DMS79 treated with DMSO at 0.1 percent for 48 hours (cell line): ENCODE measurements at regions not wholly inside any gene's neighbourhood (a gene's known extent, or its start where the extent isn't known, plus 50 kb on each side); places are given as distances from the start of the nearest gene placed in this dataset.
A peak's percentile ranks its signal among the peaks of the same experiment; 100 is the strongest.

ENCODE experiments used
- DNase-seq: peaks from one replicate; lab custom pipeline; 2025; lab: John Stamatoyannopoulos, UW

- no peak for DNase-seq
Observed at GRCh38 chr13:112639521-112639920, 50.3 kb upstream of the ATP11A start.

DNA sequence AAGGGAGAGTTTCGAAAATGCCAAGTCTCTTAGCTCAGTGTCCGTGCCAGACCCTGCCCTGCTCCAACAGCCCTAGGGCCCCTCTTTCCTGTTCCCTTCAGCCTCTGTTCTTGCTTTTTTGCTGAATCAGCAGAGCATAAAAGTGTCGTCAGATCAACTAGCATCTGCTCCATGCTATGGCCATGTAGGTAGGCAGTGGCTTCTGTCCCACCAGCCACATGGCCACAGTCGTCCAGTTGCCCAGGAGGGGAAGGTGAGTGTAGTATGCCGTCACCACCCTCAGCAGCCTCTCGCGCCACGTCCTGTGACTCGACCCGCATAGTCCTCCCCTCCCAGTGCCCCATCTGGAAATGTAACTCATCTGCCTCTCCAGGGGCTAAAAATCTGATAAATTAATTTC is 50.9 kb upstream of the ATP11A start:
- peak; percentile 19 for DNase-seq

DNA sequence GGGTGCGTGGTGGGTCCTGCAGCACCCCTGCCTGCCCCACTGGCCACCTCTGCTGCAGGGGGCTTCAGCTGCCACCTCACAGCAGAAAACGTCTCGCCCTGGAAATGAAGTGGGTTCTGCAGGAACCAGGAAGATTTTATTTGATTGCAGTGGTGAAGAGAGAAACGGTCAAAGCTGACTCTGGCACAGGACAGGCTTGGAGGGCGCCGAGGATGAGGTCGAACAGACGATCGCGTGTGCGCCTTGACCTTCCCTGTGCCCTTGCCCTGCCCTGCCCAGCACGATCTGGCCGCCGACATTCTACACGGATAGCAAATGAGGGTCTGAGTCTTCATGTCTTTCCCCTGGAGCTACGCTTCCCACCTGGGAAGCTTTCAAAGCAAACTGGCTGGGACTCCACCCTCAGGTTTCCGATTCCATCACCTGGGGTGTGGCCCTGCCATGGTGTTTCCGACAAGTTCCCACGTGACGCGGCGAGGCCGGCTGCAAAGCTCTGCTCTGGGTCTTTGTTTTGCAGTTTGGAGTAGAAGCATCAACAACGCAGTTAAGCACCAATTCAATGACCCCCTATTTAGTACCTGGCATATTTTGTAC is 50.3 kb upstream of the TUBGCP3 start:
- DNase-seq = peak; percentile 31
